T-helper 9 cell (primary cell): ENCODE measurements at regions not wholly inside any gene's neighbourhood (a gene's known extent, or its start where the extent isn't known, plus 50 kb on each side); places are given as distances from the start of the nearest gene placed in this dataset.

Experiments
- DNase-seq: peaks from one replicate; pipeline ENCODE4 v3.0.0-alpha.2; 2020

GRCh38 chr10:78630944-78631838 is 437.6 kb upstream of the ZMIZ1 start:
- DNase-seq: no peak

DNA sequence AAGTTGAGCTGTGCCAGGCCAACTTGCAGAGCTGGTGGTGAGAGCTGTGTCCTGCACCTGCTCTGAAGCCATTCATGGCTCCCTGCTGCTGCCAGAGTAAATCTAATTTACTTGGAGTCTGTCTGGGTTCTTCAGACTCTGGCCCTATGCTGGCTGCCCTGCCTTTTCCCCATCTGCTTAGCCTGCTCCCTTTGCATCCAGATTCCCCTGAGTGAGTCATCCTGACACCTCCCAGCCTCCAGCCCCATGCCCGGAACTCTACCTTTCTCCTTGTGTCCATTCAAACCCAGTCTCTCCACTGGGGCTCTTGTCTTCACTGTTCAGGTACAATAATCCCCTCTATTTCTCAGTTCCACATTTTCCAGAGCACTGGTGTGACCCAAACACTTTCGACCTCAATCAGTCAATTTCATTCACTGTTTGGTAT is 434.4 kb upstream of the ZMIZ1 start:
- DNase-seq: no peak

GRCh38 chr10:78634835-78635234 is 433.9 kb upstream of the ZMIZ1 start:
- DNase-seq: no peak

DNA sequence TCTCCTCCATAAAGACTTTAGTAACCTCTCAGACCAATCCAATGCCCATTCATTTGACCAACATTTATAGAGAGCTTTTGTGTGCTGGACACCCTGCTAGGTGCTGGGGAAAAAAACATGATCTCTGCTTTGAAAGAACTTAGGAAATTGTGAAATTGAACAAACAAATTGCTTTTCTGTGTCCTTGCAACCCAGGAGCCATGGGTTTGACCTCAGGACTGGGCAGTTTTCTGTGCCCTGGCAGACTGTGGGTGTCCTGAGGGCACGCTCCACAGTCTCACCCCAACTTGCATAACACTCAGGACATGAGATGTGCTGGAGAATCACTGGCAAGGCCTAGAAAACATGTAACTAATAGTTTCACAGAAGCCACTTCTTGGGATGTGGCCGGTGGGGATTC is 429.1 kb upstream of the ZMIZ1 start:
- no peak for DNase-seq

DNA sequence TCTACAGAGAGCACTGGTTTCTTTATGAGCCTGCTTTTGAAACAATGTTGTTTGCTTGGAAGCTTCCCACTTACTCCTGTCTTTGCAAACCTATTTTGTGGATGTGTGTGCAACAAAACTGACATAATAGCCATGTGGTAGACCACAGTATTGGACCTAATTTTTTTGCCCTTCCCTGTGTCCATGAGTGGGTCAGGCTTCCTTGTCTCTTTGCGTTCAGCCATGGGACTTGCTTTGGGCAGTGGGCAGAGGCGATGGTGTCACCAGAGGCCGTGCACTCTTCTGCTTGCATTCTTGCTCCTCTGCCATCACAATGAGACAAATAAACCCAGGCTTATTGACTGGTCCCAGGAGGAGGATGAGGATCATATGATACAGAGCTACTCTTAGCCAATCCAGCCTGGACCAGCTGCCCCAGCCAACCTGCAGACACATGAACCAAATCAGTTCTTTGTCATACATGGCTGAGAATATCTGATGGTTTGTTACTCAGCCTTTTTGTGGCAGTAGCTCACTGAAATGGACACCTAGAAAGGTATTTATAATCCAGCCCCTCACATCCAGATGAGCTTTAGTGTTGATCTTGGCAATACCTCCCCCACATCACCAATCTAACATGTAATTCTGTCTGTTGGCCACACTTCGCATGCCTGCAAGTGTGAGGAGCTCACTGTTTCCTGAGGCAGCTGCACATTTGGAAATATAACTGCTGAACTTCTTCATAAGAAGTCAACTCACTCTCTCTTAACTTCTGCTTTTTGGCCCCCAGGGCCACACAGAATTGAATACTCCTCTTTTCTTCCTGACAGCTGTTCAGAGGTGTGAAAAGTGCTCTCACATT is 427.8 kb upstream of the ZMIZ1 start:
- DNase-seq: no peak

- DNase-seq: no peak
Observed at GRCh38 chr10:78641693-78642092, 427.1 kb upstream of the ZMIZ1 start.

GRCh38 chr10:78642269-78642816 is 426.4 kb upstream of the ZMIZ1 start:
- no peak for DNase-seq

DNA sequence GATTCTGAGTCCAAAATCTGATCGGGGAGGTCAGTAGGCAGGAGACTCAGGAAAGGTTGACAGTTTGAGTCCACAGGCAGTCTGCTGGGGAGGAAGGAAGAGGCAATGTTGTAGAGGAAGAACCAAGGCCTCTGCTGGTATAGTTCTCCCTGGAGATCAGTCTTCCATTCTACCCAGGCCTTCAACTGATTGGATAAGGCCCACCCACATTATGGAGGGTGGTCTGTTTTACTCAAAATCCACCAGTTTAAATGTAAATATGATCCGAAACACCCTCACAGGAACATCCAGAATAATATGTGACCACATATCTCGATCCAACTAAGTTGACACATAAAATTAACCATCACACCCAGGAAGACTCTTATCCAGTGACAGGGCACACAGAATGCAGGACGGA is 425.3 kb upstream of the ZMIZ1 start:
- no peak for DNase-seq

- no peak for DNase-seq
Observed at GRCh38 chr10:78644550-78644949, 424.2 kb upstream of the ZMIZ1 start.

DNA sequence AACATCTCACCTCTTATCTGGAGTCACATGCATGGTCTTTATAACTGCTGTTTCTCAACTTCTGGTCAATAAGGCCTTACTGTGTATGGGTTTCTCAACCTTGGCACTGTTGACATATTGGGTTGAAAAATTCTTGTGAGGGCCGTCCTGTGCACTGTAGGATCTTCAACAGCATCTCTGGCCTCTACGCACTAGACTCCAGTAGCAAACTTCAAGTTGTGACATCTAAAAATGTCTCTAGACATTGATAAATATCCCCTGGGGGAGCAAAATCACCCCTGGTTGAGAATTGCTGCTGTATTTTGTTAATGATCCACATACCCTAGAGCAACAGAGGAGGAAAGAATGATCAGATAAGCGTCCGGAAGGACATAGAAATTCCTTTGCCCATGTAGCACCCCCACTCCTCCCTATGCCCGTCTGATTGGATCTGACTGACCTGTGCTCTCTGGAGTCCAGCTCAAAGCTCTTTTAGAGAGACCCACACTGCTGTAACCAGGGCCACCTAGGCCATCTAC is 423.5 kb upstream of the ZMIZ1 start:
- DNase-seq: no peak

- DNase-seq: no peak
Observed at GRCh38 chr10:78645975-78646374, 422.8 kb upstream of the ZMIZ1 start.

DNA sequence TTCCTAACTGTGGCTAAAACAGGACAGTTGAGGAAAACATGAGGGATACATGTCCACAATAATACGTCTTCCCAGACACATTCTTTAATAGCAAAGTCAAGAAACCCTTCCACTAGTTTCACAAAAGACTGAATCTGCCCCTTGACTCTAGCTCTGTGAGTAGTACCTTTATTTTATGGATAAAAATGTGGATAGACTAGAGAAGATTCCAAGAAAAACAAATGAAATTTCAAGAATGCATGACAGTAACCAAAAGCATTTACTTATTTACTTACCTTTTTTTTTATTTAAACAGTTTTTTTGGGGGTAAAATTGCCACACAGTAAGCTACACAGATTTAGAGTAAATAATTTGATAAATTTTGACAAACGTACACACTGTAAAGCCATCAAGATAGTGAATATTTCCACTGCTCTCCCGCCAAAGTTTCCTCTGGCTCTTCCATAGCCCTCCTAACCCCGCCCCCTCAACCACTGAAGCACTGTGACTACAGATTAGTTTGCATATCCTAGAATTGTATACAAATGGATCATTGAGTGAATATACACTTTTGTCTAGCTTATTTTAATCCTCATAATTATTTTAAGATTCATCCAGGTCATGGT is 420.4 kb upstream of the ZMIZ1 start:
- no peak for DNase-seq

GRCh38 chr10:78649429-78649828 is 419.3 kb upstream of the ZMIZ1 start:
- no peak for DNase-seq

DNA sequence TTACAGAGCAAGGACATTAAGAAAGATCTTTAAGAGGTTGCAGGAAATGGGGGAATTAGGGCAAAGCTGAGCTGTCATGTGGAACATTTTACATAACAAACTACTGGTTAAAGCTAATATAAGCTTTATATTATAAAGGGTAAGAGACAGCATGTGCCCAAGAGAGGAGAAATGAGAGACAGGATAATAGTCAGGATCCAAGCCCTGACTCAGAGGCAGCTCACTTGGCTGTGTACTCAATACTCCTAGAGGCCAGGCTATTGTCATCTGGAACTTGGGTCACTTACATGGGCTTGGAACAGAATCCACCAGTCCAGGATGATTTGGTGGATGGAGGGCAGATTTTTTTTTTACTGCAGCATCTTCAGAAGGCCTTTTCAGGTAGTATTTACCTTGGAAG is 418.6 kb upstream of the ZMIZ1 start:
- DNase-seq: no peak

DNA sequence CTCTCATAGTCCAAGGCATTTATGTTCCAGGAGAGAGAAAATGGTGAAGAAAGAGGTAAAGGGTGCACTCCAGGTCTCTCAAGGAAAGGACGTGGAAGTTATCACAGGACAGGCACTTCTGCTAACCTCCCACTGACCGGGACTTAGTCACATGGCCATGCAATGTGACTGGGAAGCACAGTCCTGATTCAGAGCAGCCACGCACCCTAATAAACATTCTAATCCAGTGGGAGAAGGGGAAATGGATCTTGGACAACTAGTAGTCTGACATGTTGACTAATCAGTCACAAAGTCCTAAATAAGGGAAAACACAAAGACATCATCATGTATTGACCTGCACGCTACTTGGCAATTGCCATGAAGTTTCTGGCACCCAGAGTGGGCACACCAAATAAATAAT is 417.5 kb upstream of the ZMIZ1 start:
- no peak for DNase-seq

GRCh38 chr10:78653555-78653954 is 415.2 kb upstream of the ZMIZ1 start:
- no peak for DNase-seq

- DNase-seq: no peak
Observed at GRCh38 chr10:78654047-78654590, 414.6 kb upstream of the ZMIZ1 start.

- DNase-seq: no peak
Observed at GRCh38 chr10:78655979-78656378, 412.8 kb upstream of the ZMIZ1 start.

DNA sequence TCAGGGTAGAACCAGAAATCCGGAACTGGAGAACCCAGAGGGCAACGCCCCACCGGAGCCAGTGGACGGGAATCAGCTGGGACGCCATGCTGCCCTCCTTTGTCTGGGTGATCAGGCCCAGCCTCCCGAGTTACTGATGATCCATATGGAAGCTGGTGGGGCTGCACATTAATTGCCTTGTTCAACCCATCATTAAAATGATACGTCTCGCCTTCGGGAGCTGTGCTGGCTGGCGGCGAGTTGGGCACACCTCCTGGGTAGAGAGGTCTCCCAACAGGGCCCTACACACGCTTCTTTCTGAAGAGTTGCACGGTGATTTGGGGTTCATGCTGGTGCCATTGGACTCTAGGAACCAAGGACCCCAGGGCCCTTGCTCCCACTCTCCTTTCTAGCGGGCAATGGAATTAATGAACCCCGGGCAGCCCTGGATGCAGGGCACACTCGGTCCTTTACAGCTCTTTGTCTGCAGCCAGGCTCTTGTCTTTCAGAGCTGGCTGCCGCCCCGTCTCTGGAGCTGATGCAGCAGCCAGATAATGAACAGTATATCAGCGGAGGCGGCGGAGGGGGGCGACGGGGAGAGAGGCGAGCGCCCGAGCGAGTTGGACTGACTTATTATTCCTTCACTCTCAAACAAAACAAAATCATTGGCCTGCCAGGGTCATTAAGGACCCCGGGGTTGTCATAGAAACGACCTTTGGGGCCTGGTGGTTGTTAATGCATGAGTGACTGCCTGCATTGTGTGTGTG is 412.2 kb upstream of the ZMIZ1 start:
- no peak for DNase-seq

GRCh38 chr10:78657163-78657861 is 411.5 kb upstream of the ZMIZ1 start:
- DNase-seq: peak; percentile 50

DNA sequence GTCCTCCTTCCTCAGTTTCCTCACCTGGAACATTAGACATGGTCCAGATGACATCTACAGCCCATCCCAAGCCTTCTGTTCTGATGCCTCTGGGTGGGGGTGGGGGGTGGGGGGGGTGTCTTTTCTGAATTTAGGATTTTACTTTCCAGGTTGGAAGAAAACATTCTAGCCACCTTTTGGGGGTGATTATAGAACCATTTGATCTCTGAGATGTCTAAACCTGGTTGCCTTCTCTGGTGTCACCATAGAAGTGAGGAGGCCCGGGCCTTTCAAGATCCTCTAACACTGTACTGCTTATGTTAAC is 411.0 kb upstream of the ZMIZ1 start:
- no peak for DNase-seq
